Karpas-422 (cell line): ENCODE measurements at regions not wholly inside any gene's neighbourhood (a gene's known extent, or its start where the extent isn't known, plus 50 kb on each side); places are given as distances from the start of the nearest gene placed in this dataset.

Experiments
- DNase-seq: peaks from one replicate; pipeline ENCODE4 v3.0.0-alpha.2; 2015
- H2AFZ ChIP-seq: fragments of 200-600 bp; sonication (generic); 2 replicates; pipeline ENCODE4 v1.6.1; 2014; ENCODE audit warnings: antibody characterized with exemption, low read length, mixed read lengths
- H3K27ac ChIP-seq: fragments of 200-600 bp; sonication (generic); 2 replicates; pipeline ENCODE4 v1.5.1; 2014; ENCODE audit warnings: mild to moderate bottlenecking, low read length, moderate library complexity
- H3K27me3 ChIP-seq: fragments of 200-600 bp; sonication (generic); 2 replicates; pipeline ENCODE4 v1.6.1; 2014; ENCODE audit warnings: low read length, mixed read lengths
- H3K36me3 ChIP-seq: fragments of 200-600 bp; sonication (generic); 2 replicates; pipeline ENCODE4 v1.6.1; 2014; ENCODE audit warnings: low read length, mixed read lengths; ENCODE audit not compliant: insufficient read depth
- H3K4me1 ChIP-seq: fragments of 200-600 bp; sonication (generic); 2 replicates; pipeline ENCODE4 v1.6.1; 2014; ENCODE audit warnings: mild to moderate bottlenecking, low read length, mixed read lengths
- H3K4me2 ChIP-seq: fragments of 200-600 bp; sonication (generic); 2 replicates; pipeline ENCODE4 v1.6.1; 2014; ENCODE audit warnings: low read length, low read depth, mild to moderate bottlenecking; ENCODE audit not compliant: poor library complexity, severe bottlenecking
- H3K4me3 ChIP-seq: fragments of 200-600 bp; sonication (generic); 2 replicates; pipeline ENCODE4 v1.5.1; 2014; ENCODE audit warnings: mild to moderate bottlenecking, antibody characterized with exemption, low read length, mixed read lengths
- H3K79me2 ChIP-seq: fragments of 200-600 bp; sonication (generic); 2 replicates; pipeline ENCODE4 v1.6.1; 2014; ENCODE audit warnings: mild to moderate bottlenecking, low read length, mixed read lengths
- H3K9ac ChIP-seq: fragments of 200-600 bp; sonication (generic); 2 replicates; pipeline ENCODE4 v1.6.0; 2014; ENCODE audit warnings: low read length
- H3K9me2 ChIP-seq: fragments of 200-600 bp; sonication (generic), shearing (Covaris generic); replicated peaks from 2 replicates; pipeline ENCODE4 v1.6.0; 2014; ENCODE audit warnings: mild to moderate bottlenecking, low read length, moderate library complexity; ENCODE audit not compliant: insufficient read depth
- H3K9me3 ChIP-seq: fragments of 300-700, 200-600 bp; sonication (generic); 2 replicates; pipeline ENCODE4 v1.6.1; 2014; ENCODE audit warnings: low read length, mixed read lengths
- H4K20me1 ChIP-seq: fragments of 200-600 bp; sonication (generic); 2 replicates; pipeline ENCODE4 v1.6.1; 2014; ENCODE audit warnings: mild to moderate bottlenecking, antibody characterized with exemption, low read length, low read depth; ENCODE audit not compliant: insufficient read depth

DNA sequence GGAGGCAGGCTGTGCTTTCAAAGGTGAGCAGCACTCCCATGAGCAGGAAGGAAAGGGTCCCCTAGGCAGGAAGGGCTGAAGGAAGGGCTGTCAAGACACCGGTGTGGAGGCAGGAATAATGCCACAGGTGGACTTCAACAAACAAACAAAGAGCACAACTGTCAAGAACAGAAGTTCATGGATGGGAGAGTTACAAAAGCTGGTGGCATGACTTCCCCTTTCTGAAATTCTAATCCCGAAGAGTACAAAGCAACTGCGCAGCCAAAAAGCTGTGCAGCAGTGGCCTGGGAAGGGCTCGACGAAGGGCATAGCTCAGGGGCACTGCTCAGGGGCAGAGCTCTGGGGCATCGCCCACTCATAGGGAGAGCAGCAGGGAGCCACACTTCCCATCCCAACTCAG, 582.3 kb upstream of the DIPK2B start:
- no peaks in the 10 kb centered on the region for H3K79me2 ChIP-seq
- H2AFZ ChIP-seq, result no peak overlapping the region

DNA sequence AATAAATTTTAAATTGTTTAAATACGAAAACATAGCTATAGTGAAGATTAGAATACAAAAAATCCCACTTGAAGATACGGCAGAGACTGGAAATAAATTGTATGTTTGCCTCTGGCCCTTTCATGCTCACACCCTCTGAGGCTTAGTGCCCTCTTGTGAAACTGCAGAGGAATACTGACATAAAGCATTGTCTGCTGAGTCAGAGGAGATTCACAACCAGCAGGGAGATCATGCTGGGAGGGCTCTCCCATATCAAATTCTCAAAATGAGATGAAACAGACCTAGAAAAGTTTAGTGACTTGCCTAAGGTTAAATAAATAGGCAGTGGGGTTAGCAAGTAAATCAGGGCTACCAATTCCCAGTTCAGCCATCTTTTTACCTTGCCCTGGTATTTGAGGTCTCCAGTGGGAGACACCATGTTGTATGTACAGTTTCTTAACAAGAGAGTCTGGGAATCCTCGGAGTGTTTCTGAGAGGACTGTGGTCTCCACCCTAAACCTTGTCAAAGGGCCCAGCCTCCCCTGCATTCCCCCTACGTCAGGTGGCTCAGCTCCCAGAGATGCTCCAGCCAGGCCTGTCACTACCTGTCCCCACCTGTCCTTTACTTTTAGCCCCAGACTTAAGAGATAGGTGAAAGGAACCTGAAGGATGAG, 581.4 kb upstream of the DIPK2B start:
- no peak overlapping the region for H3K4me3 ChIP-seq
- H3K27ac ChIP-seq, result no peak overlapping the region
- H3K9me3 ChIP-seq, result no peaks in the 10 kb centered on the region
- DNase-seq, result no peak
- H3K4me2 ChIP-seq, result no peak overlapping the region
- H3K9me2 ChIP-seq, result no peaks in the 10 kb centered on the region
- H2AFZ ChIP-seq, result no peak overlapping the region
- no peaks in the 10 kb centered on the region for H3K79me2 ChIP-seq
- no peaks in the 10 kb centered on the region for H3K4me1 ChIP-seq
- H3K9ac ChIP-seq, result no peak overlapping the region
- H4K20me1 ChIP-seq, result no peaks in the 10 kb centered on the region
- H3K27me3 ChIP-seq, result no peaks in the 10 kb centered on the region
- H3K36me3 ChIP-seq, result no peaks in the 10 kb centered on the region

More for the DNA sequence above, 582.3 kb upstream of the DIPK2B start:
- H3K27ac ChIP-seq, result no peak overlapping the region
- no peak overlapping the region for H3K9ac ChIP-seq
- no peaks in the 10 kb centered on the region for H3K27me3 ChIP-seq
- H3K9me2 ChIP-seq, result no peaks in the 10 kb centered on the region
- H4K20me1 ChIP-seq, result no peaks in the 10 kb centered on the region
- DNase-seq, result no peak
- H3K4me2 ChIP-seq, result no peak overlapping the region
- no peaks in the 10 kb centered on the region for H3K36me3 ChIP-seq
- no peaks in the 10 kb centered on the region for H3K4me1 ChIP-seq
- H3K4me3 ChIP-seq, result no peak overlapping the region
- H3K9me3 ChIP-seq, result no peaks in the 10 kb centered on the region

DNA sequence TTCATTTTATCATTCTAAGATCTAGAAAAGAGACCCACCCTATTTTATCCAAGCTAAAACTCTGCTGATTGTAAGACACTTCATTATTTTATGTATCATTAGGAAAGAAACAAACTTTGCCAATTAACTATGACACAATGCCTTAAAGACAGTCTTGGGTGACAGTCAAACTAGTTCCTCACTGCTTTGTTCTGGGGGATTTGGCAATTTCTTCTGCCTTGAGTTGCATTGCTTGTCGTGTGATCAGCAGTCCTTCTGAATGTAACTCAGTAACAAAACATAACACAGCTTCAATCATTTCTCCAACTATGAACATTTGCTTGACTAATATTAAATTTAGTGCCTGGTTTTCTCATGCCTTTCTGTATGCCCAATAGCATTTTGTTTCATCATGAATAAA, 577.9 kb upstream of the DIPK2B start:
- no peak overlapping the region for H3K9ac ChIP-seq
- H3K27ac ChIP-seq, result no peak overlapping the region
- H3K4me3 ChIP-seq, result no peak overlapping the region
- no peak overlapping the region for H2AFZ ChIP-seq
- no peaks in the 10 kb centered on the region for H3K9me3 ChIP-seq
- H4K20me1 ChIP-seq, result no peaks in the 10 kb centered on the region
- H3K79me2 ChIP-seq, result no peaks in the 10 kb centered on the region
- no peaks in the 10 kb centered on the region for H3K36me3 ChIP-seq
- H3K4me1 ChIP-seq, result no peaks in the 10 kb centered on the region
- no peak for DNase-seq
- H3K27me3 ChIP-seq, result no peaks in the 10 kb centered on the region
- H3K9me2 ChIP-seq, result no peaks in the 10 kb centered on the region
- no peak overlapping the region for H3K4me2 ChIP-seq

DNA sequence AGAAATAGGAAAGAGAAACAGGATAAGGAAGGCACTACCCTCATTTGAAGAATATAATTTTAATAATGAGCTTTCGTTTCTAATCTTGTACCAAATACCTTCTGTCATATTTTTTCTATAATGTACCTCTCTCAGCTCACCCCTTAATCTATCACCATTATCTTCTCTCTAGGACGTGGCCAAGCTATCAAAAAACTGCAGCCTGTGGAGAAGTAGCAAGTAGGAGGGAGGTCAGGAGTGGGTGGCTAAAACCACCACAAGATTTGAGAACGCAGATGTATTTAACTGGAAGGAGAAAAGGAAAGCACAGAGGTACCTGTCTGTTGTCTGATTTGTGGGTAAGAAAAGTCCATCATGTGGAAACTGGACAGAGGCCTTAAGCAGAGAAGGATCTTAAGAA, 576.7 kb upstream of the DIPK2B start:
- Histone ChIP-seq H3K9me2 (no peaks in the 10 kb centered on the region), H4K20me1 (no peaks in the 10 kb centered on the region), H3K79me2 (no peaks in the 10 kb centered on the region), H3K27ac (no peak overlapping the region), H2AFZ (no peak overlapping the region), H3K27me3 (no peaks in the 10 kb centered on the region), H3K4me2 (no peak overlapping the region), H3K4me1 (no peaks in the 10 kb centered on the region), H3K9ac (no peak overlapping the region), H3K4me3 (no peak overlapping the region), H3K9me3 (no peaks in the 10 kb centered on the region), H3K36me3 (no peaks in the 10 kb centered on the region)
- no peak for DNase-seq

DNA sequence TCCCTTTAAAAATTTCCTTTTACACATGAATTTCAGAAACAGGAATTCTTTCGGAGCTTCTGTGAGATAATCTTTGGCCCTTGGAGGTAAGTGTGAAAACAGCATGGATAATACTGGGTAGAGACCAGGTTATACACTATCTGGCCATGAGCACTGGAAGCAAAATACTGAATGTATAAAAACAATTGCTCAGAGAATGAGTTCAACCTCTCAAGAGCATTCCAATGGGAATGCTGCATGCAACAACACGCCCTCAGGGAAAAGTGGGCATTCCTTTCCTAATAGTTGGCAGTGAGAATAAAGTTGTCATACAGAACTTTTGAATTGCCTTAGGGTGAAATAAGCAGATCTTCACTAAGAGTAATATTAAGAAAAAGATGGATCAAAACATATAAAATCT, 574.8 kb upstream of the DIPK2B start:
- Histone ChIP-seq H3K27ac (no peak overlapping the region), H3K9me2 (no peaks in the 10 kb centered on the region), H4K20me1 (no peaks in the 10 kb centered on the region), H3K9ac (no peak overlapping the region), H3K4me3 (no peak overlapping the region), H3K27me3 (no peaks in the 10 kb centered on the region), H3K4me1 (no peaks in the 10 kb centered on the region), H3K79me2 (no peaks in the 10 kb centered on the region), H3K36me3 (no peaks in the 10 kb centered on the region), H3K9me3 (no peaks in the 10 kb centered on the region), H2AFZ (no peak overlapping the region), H3K4me2 (no peak overlapping the region)
- no peak for DNase-seq

DNA sequence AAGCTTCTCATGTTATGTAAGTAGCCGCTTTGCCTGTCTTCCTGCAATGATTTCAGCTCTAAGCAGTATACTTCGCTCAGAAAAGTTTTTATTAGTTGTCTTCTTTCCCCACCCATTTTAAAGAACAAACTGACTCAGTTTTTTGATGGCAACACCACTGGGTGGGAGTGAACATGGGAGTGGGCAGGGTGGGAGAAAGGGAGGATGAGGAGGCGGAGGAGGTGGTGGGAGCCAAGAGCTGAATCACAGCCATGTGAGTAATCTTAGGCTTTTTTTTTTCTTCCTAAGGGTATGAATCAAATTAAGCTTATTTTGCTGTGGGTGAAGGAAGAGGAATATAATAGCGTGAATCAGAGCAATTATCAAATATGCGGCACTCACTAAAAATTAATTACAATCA, 574.3 kb upstream of the DIPK2B start:
- H2AFZ ChIP-seq, result no peak overlapping the region
- no peaks in the 10 kb centered on the region for H3K27me3 ChIP-seq
- no peak for DNase-seq
- no peak overlapping the region for H3K4me2 ChIP-seq
- H3K4me3 ChIP-seq, result no peak overlapping the region
- H3K79me2 ChIP-seq, result no peaks in the 10 kb centered on the region
- H4K20me1 ChIP-seq, result no peaks in the 10 kb centered on the region
- no peaks in the 10 kb centered on the region for H3K4me1 ChIP-seq
- H3K9ac ChIP-seq, result no peak overlapping the region
- no peak overlapping the region for H3K27ac ChIP-seq
- H3K36me3 ChIP-seq, result no peaks in the 10 kb centered on the region
- H3K9me3 ChIP-seq, result no peaks in the 10 kb centered on the region
- H3K9me2 ChIP-seq, result no peaks in the 10 kb centered on the region

DNA sequence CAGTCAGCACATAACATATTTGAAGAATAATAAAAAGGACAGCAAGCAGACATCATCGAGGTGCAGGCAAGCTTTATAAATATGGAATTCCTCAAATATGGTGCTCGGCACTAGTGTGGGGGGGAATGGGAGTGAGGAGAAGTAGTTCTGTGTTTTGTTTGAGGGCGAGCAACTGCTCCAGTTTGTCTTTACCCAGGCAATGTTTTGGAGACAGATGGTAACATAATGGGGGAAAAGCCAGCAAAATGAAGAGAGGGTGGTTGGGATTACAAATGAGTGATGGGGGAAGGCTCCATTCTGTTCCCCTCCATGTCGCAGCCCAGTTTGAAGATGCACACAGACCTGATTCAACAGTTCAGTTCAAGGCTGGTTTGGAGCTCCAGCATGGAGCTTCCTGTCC, 572.9 kb upstream of the DIPK2B start:
- H4K20me1 ChIP-seq, result no peaks in the 10 kb centered on the region
- H3K4me2 ChIP-seq, result no peak overlapping the region
- DNase-seq, result no peak
- H3K9ac ChIP-seq, result no peak overlapping the region
- no peaks in the 10 kb centered on the region for H3K27me3 ChIP-seq
- H3K27ac ChIP-seq, result no peak overlapping the region
- no peaks in the 10 kb centered on the region for H3K4me1 ChIP-seq
- no peak overlapping the region for H3K4me3 ChIP-seq
- no peaks in the 10 kb centered on the region for H3K36me3 ChIP-seq
- H2AFZ ChIP-seq, result no peak overlapping the region
- H3K9me3 ChIP-seq, result no peaks in the 10 kb centered on the region
- H3K9me2 ChIP-seq, result no peaks in the 10 kb centered on the region
- no peaks in the 10 kb centered on the region for H3K79me2 ChIP-seq

DNA sequence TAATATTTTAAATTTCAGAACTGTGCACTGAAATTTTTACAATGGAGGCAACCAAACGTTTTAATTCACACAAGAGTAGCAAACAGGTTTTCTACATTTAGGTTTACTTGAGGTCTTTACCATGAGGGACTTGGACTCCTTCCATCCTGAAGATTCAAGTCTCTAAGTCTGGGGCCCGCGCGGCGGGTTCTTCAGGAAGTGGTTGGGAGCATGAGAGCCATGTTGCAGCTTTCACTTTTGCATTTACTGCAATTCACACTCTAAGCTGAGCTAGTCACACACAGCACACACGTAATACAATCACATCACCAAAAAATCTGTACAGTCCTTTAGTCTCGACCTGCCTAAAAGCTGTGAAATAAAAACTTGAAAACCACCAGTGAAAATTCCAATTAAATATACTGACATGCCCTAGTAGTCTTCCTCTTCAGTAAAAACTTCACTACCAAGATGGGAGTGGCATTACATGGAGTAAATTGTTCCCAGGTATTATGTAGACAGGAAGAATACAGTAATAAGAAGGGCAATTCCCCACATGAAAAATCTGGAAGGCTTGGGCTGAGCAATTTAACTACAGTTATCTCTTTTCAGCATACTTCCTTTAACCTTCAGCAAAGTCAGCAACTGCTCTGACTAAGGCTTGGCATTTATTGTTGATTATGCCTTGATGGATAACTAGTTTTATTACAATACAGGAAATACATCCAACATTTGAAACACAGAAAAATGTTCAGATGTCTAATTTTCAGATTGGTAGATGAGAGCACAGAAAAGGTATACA, 571.1 kb upstream of the DIPK2B start:
- no peak overlapping the region for H3K4me2 ChIP-seq
- no peak overlapping the region for H3K27ac ChIP-seq
- no peaks in the 10 kb centered on the region for H4K20me1 ChIP-seq
- H3K27me3 ChIP-seq, result no peaks in the 10 kb centered on the region
- no peaks in the 10 kb centered on the region for H3K4me1 ChIP-seq
- no peaks in the 10 kb centered on the region for H3K79me2 ChIP-seq
- no peaks in the 10 kb centered on the region for H3K36me3 ChIP-seq
- no peak overlapping the region for H3K9ac ChIP-seq
- DNase-seq, result no peak
- H3K4me3 ChIP-seq, result no peak overlapping the region
- no peak overlapping the region for H2AFZ ChIP-seq
- no peaks in the 10 kb centered on the region for H3K9me3 ChIP-seq
- no peaks in the 10 kb centered on the region for H3K9me2 ChIP-seq
